ENCODE measurements at regions not wholly inside any gene's neighbourhood (a gene's known extent, or its start where the extent isn't known, plus 50 kb on each side); places are given as distances from the start of the nearest gene placed in this dataset.

GRCh38 chr5:56360816-56361215 is 127.7 kb upstream of the ANKRD55 start:
- H3K27ac ChIP-seq (ENCODE audit: low read depth, low read length) = no peak overlapping the region
- H3K9me3 ChIP-seq (ENCODE audit: insufficient read depth, low read depth, low read length) = no peaks in the 10 kb centered on the region
- no peaks in the 10 kb centered on the region for H3K36me3 ChIP-seq (ENCODE audit: insufficient read depth, low read length)
- H3K4me1 ChIP-seq (ENCODE audit: insufficient read depth, low read length) = peaks cover 11% of the 10 kb centered on the region; the same call in 1 of the 2 replicates
- H3K4me3 ChIP-seq (ENCODE audit: low read length) = no peak overlapping the region
- H3K9ac ChIP-seq (ENCODE audit: low read depth, low read length) = no peak overlapping the region
- no peaks in the 10 kb centered on the region for H3K27me3 ChIP-seq (ENCODE audit: insufficient read depth, low read length)
- WGBS = 94% methylated on average over 6 of the region's 6 CpGs

GRCh38 chr5:56359809-56360685 is 126.9 kb upstream of the ANKRD55 start:
- no peaks in the 10 kb centered on the region for H3K36me3 ChIP-seq (ENCODE audit: insufficient read depth, low read length)
- H3K4me1 ChIP-seq (ENCODE audit: insufficient read depth, low read length) = peaks cover 11% of the 10 kb centered on the region; the same call in 1 of the 2 replicates
- WGBS = 93% methylated on average over 5 of the region's 7 CpGs
- no peaks in the 10 kb centered on the region for H3K9me3 ChIP-seq (ENCODE audit: insufficient read depth, low read depth, low read length)
- no peak overlapping the region for H3K9ac ChIP-seq (ENCODE audit: low read depth, low read length)
- H3K4me3 ChIP-seq (ENCODE audit: low read length) = no peak overlapping the region
- H3K27me3 ChIP-seq (ENCODE audit: insufficient read depth, low read length) = no peaks in the 10 kb centered on the region
- no peak overlapping the region for H3K27ac ChIP-seq (ENCODE audit: low read depth, low read length)

DNA sequence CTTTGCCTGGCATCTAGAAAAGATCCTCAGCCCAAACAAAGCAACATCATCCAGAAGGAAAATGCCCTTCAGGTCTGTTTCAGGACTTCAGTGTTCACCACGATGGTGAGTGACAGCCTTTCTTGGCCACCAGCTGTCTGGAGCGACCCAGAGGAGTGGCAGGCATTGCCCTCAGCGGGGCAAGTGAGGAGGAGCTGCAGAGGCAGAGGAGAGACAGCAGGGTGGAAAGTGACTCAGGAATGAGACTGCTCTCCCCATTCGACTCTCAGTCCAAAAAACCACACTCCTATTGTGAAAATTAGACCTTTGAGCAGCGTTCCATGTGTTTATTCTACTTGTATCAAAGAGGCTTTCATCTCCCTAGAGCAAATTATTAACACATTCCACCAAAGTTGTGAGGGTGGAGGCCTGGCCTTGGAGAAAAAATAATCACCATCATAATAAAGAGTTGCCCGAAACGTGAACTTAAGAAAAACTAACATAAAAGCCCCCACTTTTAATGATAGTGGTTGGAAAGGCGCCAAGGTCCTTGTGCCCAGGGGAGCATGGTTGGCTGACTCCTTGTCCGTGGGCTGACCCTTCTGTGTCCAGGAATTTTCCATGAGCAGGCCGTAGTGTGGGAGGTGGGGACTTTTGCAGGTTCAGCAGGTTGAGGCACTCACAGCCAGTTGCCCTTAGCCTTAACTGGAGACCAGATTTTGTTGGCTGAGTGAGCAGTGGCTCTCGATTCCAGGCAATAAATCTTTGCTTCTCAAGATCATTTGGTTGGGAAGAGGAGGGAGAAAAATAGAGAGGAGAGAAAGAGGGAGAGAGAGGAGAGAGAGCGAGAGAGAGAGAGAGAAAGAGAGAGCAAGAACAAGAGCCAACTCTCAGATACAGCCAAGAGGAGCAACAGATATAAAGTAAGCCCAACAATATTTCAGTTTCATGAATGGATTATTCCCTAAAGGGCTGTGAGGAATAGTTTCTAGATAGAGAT is 125.9 kb upstream of the ANKRD55 start:
- Histone ChIP-seq H3K4me3 (ENCODE audit: low read length) (no peak overlapping the region), H3K9me3 (ENCODE audit: insufficient read depth, low read depth, low read length) (no peaks in the 10 kb centered on the region), H3K4me1 (ENCODE audit: insufficient read depth, low read length) (peaks cover 11% of the 10 kb centered on the region; the same call in 1 of the 2 replicates), H3K27ac (ENCODE audit: low read depth, low read length) (no peak overlapping the region), H3K27me3 (ENCODE audit: insufficient read depth, low read length) (no peaks in the 10 kb centered on the region), H3K9ac (ENCODE audit: low read depth, low read length) (no peak overlapping the region), H3K36me3 (ENCODE audit: insufficient read depth, low read length) (no peaks in the 10 kb centered on the region)
- 83% methylated on average over 10 of the region's 12 CpGs for WGBS

- H3K27ac ChIP-seq (ENCODE audit: low read depth, low read length) = no peak overlapping the region
- no peak overlapping the region for H3K4me3 ChIP-seq (ENCODE audit: low read length)
- H3K9me3 ChIP-seq (ENCODE audit: insufficient read depth, low read depth, low read length) = no peaks in the 10 kb centered on the region
- H3K36me3 ChIP-seq (ENCODE audit: insufficient read depth, low read length) = no peaks in the 10 kb centered on the region
- 100% methylated on average over 1 of the region's 1 CpG for WGBS
- H3K4me1 ChIP-seq (ENCODE audit: insufficient read depth, low read length) = peaks cover 11% of the 10 kb centered on the region; the same call in 1 of the 2 replicates
- H3K27me3 ChIP-seq (ENCODE audit: insufficient read depth, low read length) = no peaks in the 10 kb centered on the region
- no peak overlapping the region for H3K9ac ChIP-seq (ENCODE audit: low read depth, low read length)
Observed at GRCh38 chr5:56358046-56358445, 124.9 kb upstream of the ANKRD55 start.

DNA sequence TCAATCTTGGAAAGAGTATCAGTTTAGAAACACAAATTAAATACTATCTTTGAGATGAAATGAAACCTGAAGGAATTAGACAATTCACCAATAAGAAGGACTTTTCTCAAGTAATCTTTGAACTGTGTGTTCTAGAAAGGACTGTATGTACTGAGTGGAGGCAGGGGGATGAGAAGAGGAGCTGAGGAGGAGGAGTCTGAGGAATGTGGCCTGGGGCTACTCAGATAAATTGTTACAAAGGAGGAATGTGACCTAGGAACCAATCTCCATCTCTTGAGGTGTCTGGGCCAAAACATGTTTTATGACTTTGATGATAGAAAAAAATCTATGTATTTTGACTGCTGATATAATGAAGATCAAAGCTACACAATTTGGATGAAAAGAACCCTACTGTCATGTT is 124.3 kb upstream of the ANKRD55 start:
- no peaks in the 10 kb centered on the region for H3K27me3 ChIP-seq (ENCODE audit: insufficient read depth, low read length)
- H3K27ac ChIP-seq (ENCODE audit: low read depth, low read length) = no peak overlapping the region
- H3K4me1 ChIP-seq (ENCODE audit: insufficient read depth, low read length) = peaks cover 11% of the 10 kb centered on the region; the same call in 1 of the 2 replicates

GRCh38 chr5:56356836-56357160 is 123.7 kb upstream of the ANKRD55 start:
- Histone ChIP-seq H3K9ac (ENCODE audit: low read depth, low read length) (no peak overlapping the region), H3K27ac (ENCODE audit: low read depth, low read length) (no peak overlapping the region), H3K36me3 (ENCODE audit: insufficient read depth, low read length) (no peaks in the 10 kb centered on the region), H3K4me1 (ENCODE audit: insufficient read depth, low read length) (peaks cover 11% of the 10 kb centered on the region; the same call in 1 of the 2 replicates), H3K9me3 (ENCODE audit: insufficient read depth, low read depth, low read length) (no peaks in the 10 kb centered on the region), H3K27me3 (ENCODE audit: insufficient read depth, low read length) (no peaks in the 10 kb centered on the region), H3K4me3 (ENCODE audit: low read length) (no peak overlapping the region)

More for the DNA sequence above, 124.3 kb upstream of the ANKRD55 start:
- Histone ChIP-seq H3K9ac (ENCODE audit: low read depth, low read length) (no peak overlapping the region), H3K4me3 (ENCODE audit: low read length) (no peak overlapping the region), H3K9me3 (ENCODE audit: insufficient read depth, low read depth, low read length) (no peaks in the 10 kb centered on the region), H3K36me3 (ENCODE audit: insufficient read depth, low read length) (no peaks in the 10 kb centered on the region)

GRCh38 chr5:56356121-56356835 is 123.1 kb upstream of the ANKRD55 start:
- Histone ChIP-seq H3K27me3 (ENCODE audit: insufficient read depth, low read length) (no peaks in the 10 kb centered on the region), H3K9ac (ENCODE audit: low read depth, low read length) (no peak overlapping the region), H3K36me3 (ENCODE audit: insufficient read depth, low read length) (no peaks in the 10 kb centered on the region), H3K9me3 (ENCODE audit: insufficient read depth, low read depth, low read length) (no peaks in the 10 kb centered on the region), H3K4me1 (ENCODE audit: insufficient read depth, low read length) (peaks cover 11% of the 10 kb centered on the region; the same call in 1 of the 2 replicates), H3K27ac (ENCODE audit: low read depth, low read length) (no peak overlapping the region), H3K4me3 (ENCODE audit: low read length) (no peak overlapping the region)
- WGBS = 76% methylated on average over 6 of the region's 6 CpGs

GRCh38 chr5:56354836-56355235 is 121.7 kb upstream of the ANKRD55 start:
- H3K4me3 ChIP-seq (ENCODE audit: low read length) = no peak overlapping the region
- H3K27me3 ChIP-seq (ENCODE audit: insufficient read depth, low read length) = no peaks in the 10 kb centered on the region
- H3K27ac ChIP-seq (ENCODE audit: low read depth, low read length) = no peak overlapping the region
- no peak overlapping the region for H3K9ac ChIP-seq (ENCODE audit: low read depth, low read length)
- peaks cover 15% of the 10 kb centered on the region; the same call in 1 of the 2 replicates for H3K4me1 ChIP-seq (ENCODE audit: insufficient read depth, low read length)
- WGBS = 92% methylated on average over 3 of the region's 4 CpGs
- H3K36me3 ChIP-seq (ENCODE audit: insufficient read depth, low read length) = no peaks in the 10 kb centered on the region
- H3K9me3 ChIP-seq (ENCODE audit: insufficient read depth, low read depth, low read length) = no peaks in the 10 kb centered on the region

- 90% methylated on average over 4 of the region's 4 CpGs for WGBS
- Histone ChIP-seq H3K27me3 (ENCODE audit: insufficient read depth, low read length) (no peaks in the 10 kb centered on the region), H3K27ac (ENCODE audit: low read depth, low read length) (no peak overlapping the region), H3K4me1 (ENCODE audit: insufficient read depth, low read length) (peaks cover 15% of the 10 kb centered on the region; the same call in 1 of the 2 replicates), H3K36me3 (ENCODE audit: insufficient read depth, low read length) (no peaks in the 10 kb centered on the region), H3K4me3 (ENCODE audit: low read length) (no peak overlapping the region), H3K9ac (ENCODE audit: low read depth, low read length) (no peak overlapping the region), H3K9me3 (ENCODE audit: insufficient read depth, low read depth, low read length) (no peaks in the 10 kb centered on the region)
Observed at GRCh38 chr5:56352808-56353590, 119.9 kb upstream of the ANKRD55 start.

DNA sequence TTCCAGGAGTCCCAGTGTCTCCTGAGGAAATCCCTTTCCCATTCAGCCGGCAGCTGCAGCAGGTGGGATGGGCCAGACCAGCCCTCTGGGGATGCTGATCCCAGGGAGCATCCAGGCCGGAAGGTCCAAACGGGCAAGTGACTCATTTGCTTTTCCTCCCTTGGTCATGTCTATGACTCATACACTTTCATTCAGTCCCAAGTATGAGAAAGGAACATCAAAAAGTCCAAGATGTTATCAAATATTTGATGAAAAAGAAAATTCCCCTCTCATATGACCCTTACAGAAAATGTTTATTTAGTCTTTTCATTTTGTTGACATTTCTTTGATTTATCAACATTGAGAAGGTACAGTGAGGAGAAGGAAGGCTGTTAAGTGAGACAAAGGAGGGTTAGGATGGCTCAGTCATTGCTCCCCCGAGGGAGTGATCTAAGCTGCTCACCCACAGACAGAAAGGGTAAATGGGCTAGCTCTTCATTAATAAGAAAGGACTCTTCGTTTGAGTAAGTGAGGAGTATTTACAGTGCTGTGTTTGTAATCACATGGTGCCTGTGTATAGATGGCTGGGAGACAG is 117.6 kb upstream of the ANKRD55 start:
- no peak overlapping the region for H3K4me3 ChIP-seq (ENCODE audit: low read length)
- no peak overlapping the region for H3K9ac ChIP-seq (ENCODE audit: low read depth, low read length)
- H3K36me3 ChIP-seq (ENCODE audit: insufficient read depth, low read length) = no peaks in the 10 kb centered on the region
- no peaks in the 10 kb centered on the region for H3K9me3 ChIP-seq (ENCODE audit: insufficient read depth, low read depth, low read length)
- 47% methylated on average over 5 of the region's 5 CpGs for WGBS
- no peaks in the 10 kb centered on the region for H3K27me3 ChIP-seq (ENCODE audit: insufficient read depth, low read length)
- H3K4me1 ChIP-seq (ENCODE audit: insufficient read depth, low read length) = peaks cover 4% of the 10 kb centered on the region; the same call in 1 of the 2 replicates
- no peak overlapping the region for H3K27ac ChIP-seq (ENCODE audit: low read depth, low read length)

All from HUES64 (cell line).